GM19372 (cell line): ENCODE measurements at regions not wholly inside any gene's neighbourhood (a gene's known extent, or its start where the extent isn't known, plus 50 kb on each side); places are given as distances from the start of the nearest gene placed in this dataset.
A peak's percentile ranks its signal among the peaks of the same experiment; 100 is the strongest.
"Not testable (repeated sequence)": the region's sequence is repeated elsewhere in the genome, so short reads cannot be mapped to it uniquely, and the experiment has no call there.

Experiments
- ATAC-seq: cut with Tn5 transposase; IDR thresholded peaks from one replicate; pipeline ENCODE4 v1.9.1; 2021; ENCODE audit warnings: mild to moderate bottlenecking, low read depth, moderate library complexity; ENCODE audit not compliant: unreplicated experiment

DNA sequence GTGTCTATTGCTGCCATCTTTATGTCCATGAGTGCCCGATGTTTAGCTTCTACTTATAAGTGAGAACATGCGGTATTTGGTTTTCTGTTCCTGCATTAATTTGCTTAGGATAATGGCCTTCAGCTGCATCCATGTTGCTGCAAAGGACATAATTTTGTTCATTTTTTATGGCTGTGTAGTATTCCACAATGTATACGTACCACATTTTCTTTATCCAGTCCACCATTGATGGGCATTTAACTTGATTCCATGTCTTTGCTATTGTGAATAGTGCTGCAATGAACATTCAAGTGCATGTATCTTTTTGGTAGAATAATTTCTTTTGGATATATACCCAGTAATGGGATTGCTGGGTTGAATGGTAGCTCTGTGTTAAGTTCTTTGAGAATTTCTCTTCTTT lies 376.3 kb upstream of the PROK2 start:
- not testable (repeated sequence) for ATAC-seq

DNA sequence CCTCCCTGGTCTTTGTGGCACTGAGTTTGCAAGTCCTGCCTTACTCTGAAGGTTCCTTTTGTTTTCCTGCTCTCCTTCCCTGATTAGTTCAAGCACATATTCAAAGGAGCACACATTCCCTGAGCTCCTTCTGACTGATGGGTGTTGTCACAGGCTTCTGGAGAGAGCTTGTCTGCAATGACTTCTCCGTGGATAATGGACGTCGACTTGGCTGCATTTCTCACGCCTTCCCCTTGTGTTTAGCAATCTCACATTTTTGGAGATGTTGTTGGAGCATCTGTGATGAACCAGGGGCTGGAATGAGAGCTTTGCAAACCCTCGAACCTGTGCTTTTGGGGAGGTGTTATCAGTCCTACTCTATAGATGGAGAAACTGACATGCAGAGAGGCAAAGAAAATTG lies 375.4 kb upstream of the PROK2 start:
- no peak for ATAC-seq

- ATAC-seq = no peak
These were observed 374.5 kb upstream of the PROK2 start for GRCh38 chr3:72159487-72159886.

DNA sequence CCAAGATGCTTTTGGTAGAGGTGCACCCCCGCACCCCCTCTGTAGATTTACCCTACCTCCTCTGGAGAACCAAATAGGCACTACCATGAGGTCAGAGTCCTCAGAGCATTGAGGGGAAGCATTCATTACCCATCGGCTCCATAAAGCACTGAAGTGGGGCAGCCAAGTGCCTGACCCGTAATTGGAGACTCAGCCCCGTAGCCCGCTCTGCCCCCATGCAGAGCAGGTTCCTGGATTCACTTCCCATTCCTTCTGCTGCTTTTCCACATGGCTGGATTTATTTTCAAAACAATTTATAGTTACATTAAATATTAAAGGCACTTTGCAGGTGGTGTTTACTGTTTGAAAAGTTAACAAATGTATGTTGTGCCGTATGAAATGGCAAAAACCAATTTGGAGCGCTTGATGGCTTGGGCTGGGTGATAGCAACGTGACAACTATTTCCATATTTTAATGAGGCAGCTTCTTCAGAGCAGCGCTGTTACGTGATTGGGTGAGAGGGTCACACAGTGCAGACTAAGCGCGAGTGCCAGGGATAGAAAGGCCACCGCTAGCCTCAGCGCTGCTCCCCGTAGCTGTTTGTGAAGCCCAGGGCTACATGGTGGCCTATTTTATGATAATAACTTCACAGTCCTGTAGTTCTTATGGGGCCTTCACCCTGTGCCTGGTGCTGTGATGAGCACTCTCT lies 373.8 kb upstream of the PROK2 start:
- ATAC-seq = no peak

- ATAC-seq = no peak
These were observed 373.0 kb upstream of the PROK2 start for GRCh38 chr3:72157748-72158638.

DNA sequence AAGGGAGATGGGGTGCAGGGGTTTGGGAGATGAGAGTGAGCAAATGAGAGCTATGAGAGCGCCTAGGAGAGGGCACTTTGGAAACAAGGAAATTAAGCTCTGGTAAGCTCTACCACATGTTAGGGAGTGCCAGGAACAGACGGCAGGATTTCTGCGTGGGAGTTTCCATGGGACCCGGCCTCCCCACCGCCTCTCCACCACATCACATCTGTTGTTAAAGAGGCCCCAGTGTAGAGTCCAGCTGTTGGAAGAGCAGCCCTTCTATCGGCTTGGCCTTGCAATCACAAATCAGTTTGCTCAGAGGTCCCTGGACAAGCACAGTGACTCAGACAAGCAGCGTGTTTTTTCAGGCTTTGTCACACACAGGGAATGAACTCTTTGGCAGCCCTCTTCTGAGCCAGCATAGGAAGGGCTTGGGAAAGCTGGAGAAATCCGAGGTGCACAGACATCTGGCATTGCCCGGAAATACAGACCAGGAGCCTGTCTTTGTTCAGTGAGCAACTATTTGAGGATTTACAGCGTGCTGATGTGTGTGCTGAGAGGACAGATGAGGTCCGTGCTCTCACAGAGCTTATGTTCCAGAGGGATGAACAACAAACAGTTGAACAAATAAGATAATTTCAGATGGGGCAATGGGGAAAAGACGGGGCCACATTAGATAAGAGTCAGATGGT lies 370.6 kb upstream of the PROK2 start:
- ATAC-seq = no peak

- no peak for ATAC-seq
These were observed 369.7 kb upstream of the PROK2 start for GRCh38 chr3:72154391-72155335.

DNA sequence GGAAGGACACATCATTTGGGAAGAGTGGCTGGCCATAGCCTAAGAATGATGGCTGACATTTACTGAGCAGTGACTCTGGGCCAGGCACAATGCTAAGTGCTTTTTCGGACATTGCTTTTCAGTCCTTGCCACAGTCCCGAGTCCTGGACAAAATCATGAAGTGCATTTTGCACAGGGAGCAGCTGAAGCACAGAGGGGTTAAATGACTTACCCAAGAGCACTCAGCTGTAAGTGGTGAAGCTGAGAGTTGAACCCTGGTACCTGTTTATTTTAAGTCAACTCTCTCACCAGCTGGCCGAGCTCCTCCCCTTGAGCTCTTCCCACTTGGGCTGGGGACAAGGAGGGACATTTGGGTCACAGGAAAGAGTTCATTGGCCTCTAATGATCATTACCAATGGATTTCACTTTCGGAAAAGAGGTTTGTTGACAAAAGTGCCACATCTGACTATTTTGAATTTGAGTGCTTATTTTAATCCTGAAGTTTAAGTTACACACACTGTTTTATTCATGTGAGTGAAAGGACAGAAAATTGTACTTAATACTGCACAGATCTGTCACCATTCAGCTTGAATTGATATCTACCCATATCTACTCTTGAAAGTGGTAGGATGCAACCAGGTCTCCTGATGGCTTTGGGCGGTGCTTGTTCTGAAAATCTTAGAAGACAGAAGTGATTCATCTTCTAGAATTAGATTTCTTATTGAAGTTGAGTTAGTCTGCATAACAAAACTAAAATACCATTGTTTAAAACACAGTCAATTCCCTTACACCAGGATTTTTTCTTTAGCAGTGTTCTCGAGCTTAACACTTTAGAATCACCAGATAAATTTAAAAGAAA lies 368.7 kb upstream of the PROK2 start:
- no peak for ATAC-seq

DNA sequence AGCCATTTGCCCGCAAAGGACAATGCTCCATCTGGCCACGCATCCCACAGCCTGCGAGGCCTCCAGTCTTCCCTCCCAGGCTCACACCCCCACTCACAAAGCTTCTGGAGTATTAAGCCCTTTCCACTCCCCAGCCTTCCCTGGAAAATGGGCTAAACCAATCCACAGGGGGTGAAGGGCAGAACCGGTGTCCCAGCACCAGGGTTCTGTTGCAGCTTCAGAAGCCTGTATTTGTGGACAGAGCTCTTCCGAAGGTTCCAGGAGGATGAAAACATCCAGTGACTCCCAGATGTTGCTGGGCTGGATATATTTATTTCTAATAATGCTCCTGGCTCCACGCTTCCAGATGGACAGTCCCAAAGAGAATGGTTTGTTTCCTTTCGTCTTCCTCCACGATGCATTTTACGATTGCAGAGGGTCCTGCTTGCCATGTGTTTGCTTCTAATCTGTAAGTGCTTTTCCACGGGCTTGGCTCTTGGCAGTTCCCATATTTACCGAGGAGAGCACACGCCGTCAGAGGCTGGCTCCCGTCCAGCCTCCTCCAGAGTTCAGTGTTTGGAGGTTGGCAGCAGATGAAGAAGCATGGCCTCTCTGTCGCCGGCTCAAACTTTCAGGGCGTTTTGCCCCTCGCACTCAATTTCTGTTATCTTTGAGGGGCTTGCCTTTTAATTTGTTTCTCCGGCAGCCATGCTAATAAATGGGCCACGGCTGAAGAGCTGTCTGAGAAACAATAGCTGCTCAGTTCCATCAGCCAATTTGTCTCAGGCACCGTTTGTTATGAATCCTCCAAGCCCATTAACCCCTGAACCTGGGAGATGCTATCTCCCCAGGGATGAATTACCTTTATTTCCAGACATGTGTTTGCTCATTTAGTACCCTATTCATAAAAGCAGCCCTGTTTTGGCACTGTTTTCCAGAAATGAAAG lies 367.9 kb upstream of the PROK2 start:
- ATAC-seq = no peak

GRCh38 chr3:72151465-72152238 lies 366.7 kb upstream of the PROK2 start:
- no peak for ATAC-seq

GRCh38 chr3:72150634-72151412 lies 365.9 kb upstream of the PROK2 start:
- no peak for ATAC-seq

DNA sequence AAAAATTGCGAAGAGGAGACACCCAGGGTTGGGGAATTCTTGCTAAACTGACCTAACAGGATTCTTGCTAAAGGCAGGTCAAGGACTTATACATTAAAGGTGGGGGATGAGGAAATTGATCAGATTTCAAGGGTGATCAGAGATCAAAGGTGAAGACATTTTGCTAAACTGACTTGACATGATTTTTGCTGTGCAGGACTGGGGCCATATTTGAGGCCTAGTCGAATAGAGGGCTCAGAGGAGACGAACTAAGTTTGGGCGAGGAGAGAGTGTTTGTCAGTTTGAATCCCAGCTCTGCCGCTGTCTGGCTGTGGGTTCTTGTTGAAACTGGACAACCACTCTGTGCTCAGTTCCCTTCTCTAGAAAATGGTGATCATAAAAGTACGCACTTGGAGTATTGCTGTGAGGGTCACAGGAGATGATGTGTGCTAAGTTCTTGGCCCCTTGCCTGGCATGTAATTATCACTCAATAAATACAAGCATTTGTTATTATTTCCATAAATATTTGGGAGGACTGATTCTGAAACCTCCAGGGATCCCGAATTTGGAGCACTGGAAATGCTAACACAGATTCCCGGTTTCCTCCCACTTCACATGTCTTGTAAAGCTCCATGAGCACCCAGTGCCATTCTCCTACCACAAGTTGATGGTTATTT lies 364.8 kb upstream of the PROK2 start:
- no peak for ATAC-seq

DNA sequence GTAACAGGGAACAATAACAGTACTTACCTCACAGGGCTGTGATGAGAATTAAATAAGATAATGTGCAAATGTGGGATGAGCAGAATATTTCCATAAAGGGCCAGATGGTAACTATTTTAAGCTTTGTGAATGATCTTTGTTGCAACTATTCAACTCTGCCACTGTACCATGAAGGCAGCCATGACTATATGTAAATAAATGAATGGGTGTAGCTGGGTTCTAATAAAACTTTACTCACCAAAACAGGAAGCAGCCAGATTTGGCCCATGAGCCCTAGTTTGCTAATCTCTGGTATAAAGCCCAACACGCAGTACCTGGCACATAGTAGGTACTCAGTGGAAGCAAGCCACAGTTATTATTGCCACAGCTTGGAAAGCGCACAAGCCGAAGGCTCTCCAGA lies 362.7 kb upstream of the PROK2 start:
- ATAC-seq = no peak

- no peak for ATAC-seq
These were observed 360.8 kb upstream of the PROK2 start for GRCh38 chr3:72145506-72146380.

GRCh38 chr3:72144773-72145505 lies 360.0 kb upstream of the PROK2 start:
- ATAC-seq = peak; percentile 64
